ENCODE measurements at regions not wholly inside any gene's neighbourhood (a gene's known extent, or its start where the extent isn't known, plus 50 kb on each side); places are given as distances from the start of the nearest gene placed in this dataset.

GRCh38 chr7:46739518-46740234 lies 818.6 kb upstream of the IGFBP3 start:
- Histone ChIP-seq H3K27me3 (ENCODE audit: control insufficient read depth in 4 of 4, insufficient read depth in 4 of 4, low read length in 3 of 4) (no peaks in the 10 kb centered on the region), H3K27ac (ENCODE audit: low read depth in 1 of 2, low read length in 2 of 2) (no peak overlapping the region), H3K4me3 (ENCODE audit: low read depth in 1 of 3, low read length in 3 of 3) (no peak overlapping the region), H3K9ac (ENCODE audit: low read depth in 1 of 2, low read length in 2 of 2) (no peak overlapping the region), H3K4me1 (ENCODE audit: control insufficient read depth in 4 of 4, insufficient read depth in 4 of 4, low read length in 3 of 4) (no peaks in the 10 kb centered on the region), H3K36me3 (ENCODE audit: control insufficient read depth in 4 of 4, insufficient read depth in 3 of 4, low read depth in 1 of 4, low read length in 3 of 4) (no peaks in the 10 kb centered on the region), H3K9me3 (ENCODE audit: control insufficient read depth in 4 of 4, low read length in 3 of 4) (no peaks in the 10 kb centered on the region)
- TF ChIP-seq, protein P1, sequence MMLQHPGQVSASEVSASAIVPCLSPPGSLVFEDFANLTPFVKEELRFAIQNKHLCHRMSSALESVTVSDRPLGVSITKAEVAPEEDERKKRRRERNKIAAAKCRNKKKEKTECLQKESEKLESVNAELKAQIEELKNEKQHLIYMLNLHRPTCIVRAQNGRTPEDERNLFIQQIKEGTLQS (IDR thresholded peaks at IDR 0.05): no peak
- no peak for TF ChIP-seq GABPA (IDR thresholded peaks at IDR 0.05 in 1 of 2, conservative IDR thresholded peaks at IDR 0.05 in 1 of 2)
- no peak for TF ChIP-seq JUND (IDR thresholded peaks at IDR 0.05)
- TF ChIP-seq, protein P2, sequence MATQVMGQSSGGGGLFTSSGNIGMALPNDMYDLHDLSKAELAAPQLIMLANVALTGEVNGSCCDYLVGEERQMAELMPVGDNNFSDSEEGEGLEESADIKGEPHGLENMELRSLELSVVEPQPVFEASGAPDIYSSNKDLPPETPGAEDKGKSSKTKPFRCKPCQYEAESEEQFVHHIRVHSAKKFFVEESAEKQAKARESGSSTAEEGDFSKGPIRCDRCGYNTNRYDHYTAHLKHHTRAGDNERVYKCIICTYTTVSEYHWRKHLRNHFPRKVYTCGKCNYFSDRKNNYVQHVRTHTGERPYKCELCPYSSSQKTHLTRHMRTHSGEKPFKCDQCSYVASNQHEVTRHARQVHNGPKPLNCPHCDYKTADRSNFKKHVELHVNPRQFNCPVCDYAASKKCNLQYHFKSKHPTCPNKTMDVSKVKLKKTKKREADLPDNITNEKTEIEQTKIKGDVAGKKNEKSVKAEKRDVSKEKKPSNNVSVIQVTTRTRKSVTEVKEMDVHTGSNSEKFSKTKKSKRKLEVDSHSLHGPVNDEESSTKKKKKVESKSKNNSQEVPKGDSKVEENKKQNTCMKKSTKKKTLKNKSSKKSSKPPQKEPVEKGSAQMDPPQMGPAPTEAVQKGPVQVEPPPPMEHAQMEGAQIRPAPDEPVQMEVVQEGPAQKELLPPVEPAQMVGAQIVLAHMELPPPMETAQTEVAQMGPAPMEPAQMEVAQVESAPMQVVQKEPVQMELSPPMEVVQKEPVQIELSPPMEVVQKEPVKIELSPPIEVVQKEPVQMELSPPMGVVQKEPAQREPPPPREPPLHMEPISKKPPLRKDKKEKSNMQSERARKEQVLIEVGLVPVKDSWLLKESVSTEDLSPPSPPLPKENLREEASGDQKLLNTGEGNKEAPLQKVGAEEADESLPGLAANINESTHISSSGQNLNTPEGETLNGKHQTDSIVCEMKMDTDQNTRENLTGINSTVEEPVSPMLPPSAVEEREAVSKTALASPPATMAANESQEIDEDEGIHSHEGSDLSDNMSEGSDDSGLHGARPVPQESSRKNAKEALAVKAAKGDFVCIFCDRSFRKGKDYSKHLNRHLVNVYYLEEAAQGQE (IDR thresholded peaks at IDR 0.05): no peak
- TF ChIP-seq, protein P3, sequence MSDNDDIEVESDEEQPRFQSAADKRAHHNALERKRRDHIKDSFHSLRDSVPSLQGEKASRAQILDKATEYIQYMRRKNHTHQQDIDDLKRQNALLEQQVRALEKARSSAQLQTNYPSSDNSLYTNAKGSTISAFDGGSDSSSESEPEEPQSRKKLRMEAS (IDR thresholded peaks at IDR 0.05): no peak
- no peak for TF ChIP-seq NR2F2 (IDR thresholded peaks at IDR 0.05)
- no peak for TF ChIP-seq TAF1 (conservative IDR thresholded peaks at IDR 0.05)
- no peak for TF ChIP-seq YY1 (IDR thresholded peaks at IDR 0.05)
- no peak for TF ChIP-seq RXRA (IDR thresholded peaks at IDR 0.05)
- no peak for TF ChIP-seq FOXA1 (IDR thresholded peaks at IDR 0.05)
- TF ChIP-seq HNF4G (IDR thresholded peaks at IDR 0.05): no peak
- no peak for TF ChIP-seq SP1 (IDR thresholded peaks at IDR 0.05)
- TF ChIP-seq HNF4A (conservative IDR thresholded peaks at IDR 0.05): no peak
- TF ChIP-seq FOXA2 (IDR thresholded peaks at IDR 0.05): no peak
- TF ChIP-seq CTCF (IDR thresholded peaks at IDR 0.05; ENCODE audit: low read depth, low read length, missing input control): no peak
- no peak for TF ChIP-seq EGR1 (IDR thresholded peaks at IDR 0.05; ENCODE audit: low read depth in 2 of 2)
- no peak for TF ChIP-seq RAD21 (IDR thresholded peaks at IDR 0.05)
- DNase-seq (ENCODE audit: low spot score): no peak
- 81% methylated on average over 5 of the region's 5 CpGs for WGBS

GRCh38 chr7:46738796-46739195 lies 817.7 kb upstream of the IGFBP3 start:
- Histone ChIP-seq H3K36me3 (ENCODE audit: control insufficient read depth in 4 of 4, insufficient read depth in 3 of 4, low read depth in 1 of 4, low read length in 3 of 4) (no peaks in the 10 kb centered on the region), H3K4me1 (ENCODE audit: control insufficient read depth in 4 of 4, insufficient read depth in 4 of 4, low read length in 3 of 4) (no peaks in the 10 kb centered on the region), H3K27me3 (ENCODE audit: control insufficient read depth in 4 of 4, insufficient read depth in 4 of 4, low read length in 3 of 4) (no peaks in the 10 kb centered on the region), H3K9ac (ENCODE audit: low read depth in 1 of 2, low read length in 2 of 2) (no peak overlapping the region), H3K4me3 (ENCODE audit: low read depth in 1 of 3, low read length in 3 of 3) (no peak overlapping the region), H3K27ac (ENCODE audit: low read depth in 1 of 2, low read length in 2 of 2) (no peak overlapping the region), H3K9me3 (ENCODE audit: control insufficient read depth in 4 of 4, low read length in 3 of 4) (no peaks in the 10 kb centered on the region)
- DNase-seq (ENCODE audit: low spot score): no peak
- WGBS: 94% methylated on average over 5 of the region's 5 CpGs
- TF ChIP-seq NR2F2 (IDR thresholded peaks at IDR 0.05): no peak
- TF ChIP-seq HNF4A (conservative IDR thresholded peaks at IDR 0.05): no peak
- TF ChIP-seq JUND (IDR thresholded peaks at IDR 0.05): no peak
- TF ChIP-seq, protein P2 (IDR thresholded peaks at IDR 0.05): no peak
- no peak for TF ChIP-seq RAD21 (IDR thresholded peaks at IDR 0.05)
- no peak for TF ChIP-seq FOXA2 (IDR thresholded peaks at IDR 0.05)
- no peak for TF ChIP-seq SP1 (IDR thresholded peaks at IDR 0.05)
- TF ChIP-seq FOXA1 (IDR thresholded peaks at IDR 0.05): no peak
- no peak for TF ChIP-seq EGR1 (IDR thresholded peaks at IDR 0.05; ENCODE audit: low read depth in 2 of 2)
- TF ChIP-seq GABPA (IDR thresholded peaks at IDR 0.05 in 1 of 2, conservative IDR thresholded peaks at IDR 0.05 in 1 of 2): no peak
- no peak for TF ChIP-seq TAF1 (conservative IDR thresholded peaks at IDR 0.05)
- no peak for TF ChIP-seq YY1 (IDR thresholded peaks at IDR 0.05)
- TF ChIP-seq, protein P4, sequence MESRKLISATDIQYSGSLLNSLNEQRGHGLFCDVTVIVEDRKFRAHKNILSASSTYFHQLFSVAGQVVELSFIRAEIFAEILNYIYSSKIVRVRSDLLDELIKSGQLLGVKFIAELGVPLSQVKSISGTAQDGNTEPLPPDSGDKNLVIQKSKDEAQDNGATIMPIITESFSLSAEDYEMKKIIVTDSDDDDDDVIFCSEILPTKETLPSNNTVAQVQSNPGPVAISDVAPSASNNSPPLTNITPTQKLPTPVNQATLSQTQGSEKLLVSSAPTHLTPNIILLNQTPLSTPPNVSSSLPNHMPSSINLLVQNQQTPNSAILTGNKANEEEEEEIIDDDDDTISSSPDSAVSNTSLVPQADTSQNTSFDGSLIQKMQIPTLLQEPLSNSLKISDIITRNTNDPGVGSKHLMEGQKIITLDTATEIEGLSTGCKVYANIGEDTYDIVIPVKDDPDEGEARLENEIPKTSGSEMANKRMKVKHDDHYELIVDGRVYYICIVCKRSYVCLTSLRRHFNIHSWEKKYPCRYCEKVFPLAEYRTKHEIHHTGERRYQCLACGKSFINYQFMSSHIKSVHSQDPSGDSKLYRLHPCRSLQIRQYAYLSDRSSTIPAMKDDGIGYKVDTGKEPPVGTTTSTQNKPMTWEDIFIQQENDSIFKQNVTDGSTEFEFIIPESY (IDR thresholded peaks at IDR 0.05): no peak
- no peak for TF ChIP-seq HNF4G (IDR thresholded peaks at IDR 0.05)
- TF ChIP-seq RXRA (IDR thresholded peaks at IDR 0.05): no peak

Measured in liver (tissue), 8 donors.